ENCODE measurements at regions not wholly inside any gene's neighbourhood (a gene's known extent, or its start where the extent isn't known, plus 50 kb on each side); places are given as distances from the start of the nearest gene placed in this dataset.

GRCh38 chr6:163919652-163920051 lies 505.1 kb downstream of the QKI start:
- TF ChIP-seq CTCF (IDR thresholded peaks at IDR 0.05; ENCODE audit: low read depth, low read length): no peak
- no peak for TF ChIP-seq EZH2phosphoT487 (IDR thresholded peaks at IDR 0.05; ENCODE audit: low read depth)
